ENCODE measurements at regions not wholly inside any gene's neighbourhood (a gene's known extent, or its start where the extent isn't known, plus 50 kb on each side); places are given as distances from the start of the nearest gene placed in this dataset.
"Not testable (repeated sequence)": the region's sequence is repeated elsewhere in the genome, so short reads cannot be mapped to it uniquely, and the experiment has no call there.

DNA sequence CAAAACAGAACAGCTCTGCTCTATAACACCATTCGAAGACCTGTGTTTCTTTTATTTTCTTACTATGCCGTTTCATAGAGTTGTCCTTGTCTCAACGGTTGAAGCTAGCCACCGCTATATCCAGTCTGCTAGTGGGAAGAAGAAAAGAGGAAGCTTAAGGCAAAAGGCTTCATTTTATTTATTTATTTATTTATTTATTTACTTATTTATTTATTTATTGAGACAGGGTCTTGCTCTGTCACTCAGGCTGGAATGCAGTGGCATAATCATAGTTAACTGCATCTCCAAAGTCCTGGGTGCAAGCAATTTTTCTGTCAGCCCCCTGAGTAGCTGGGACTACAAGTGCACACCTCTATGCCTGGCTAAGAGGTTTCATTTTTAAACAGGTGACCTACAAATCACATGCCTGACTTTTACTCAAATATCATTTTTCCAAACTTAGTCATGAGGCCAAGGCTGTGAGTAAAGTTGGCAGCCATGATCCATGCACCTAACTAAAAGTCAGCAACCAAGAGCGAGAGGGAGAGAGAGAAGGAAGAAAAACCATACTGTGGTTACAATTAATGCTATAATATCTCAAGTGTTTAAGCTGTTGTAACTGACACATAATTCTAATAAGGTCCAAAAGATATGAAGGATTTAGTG is 1305.3 kb upstream of the LRRTM3 start:
- no peak for DNase-seq (ENCODE audit: low spot score)

DNA sequence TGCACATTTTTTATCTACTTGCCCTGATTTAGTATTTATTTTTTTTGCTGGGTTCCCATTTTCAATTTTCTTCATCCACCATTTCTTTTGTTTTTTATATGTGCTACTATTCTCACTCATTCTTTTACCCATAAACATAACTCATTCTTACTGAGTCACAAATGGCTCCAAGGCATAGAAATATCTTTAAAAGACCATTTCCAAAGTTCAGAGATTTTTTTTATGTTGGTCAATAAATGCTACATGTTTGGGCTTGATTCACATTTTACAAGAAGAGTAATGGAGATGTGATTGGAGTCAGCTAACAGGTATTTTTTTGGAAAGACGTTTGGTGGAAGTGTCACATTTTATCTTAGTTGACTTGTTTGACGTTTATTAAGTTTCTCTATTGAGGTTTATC is 1303.2 kb upstream of the LRRTM3 start:
- DNase-seq (ENCODE audit: low spot score) = no peak

DNA sequence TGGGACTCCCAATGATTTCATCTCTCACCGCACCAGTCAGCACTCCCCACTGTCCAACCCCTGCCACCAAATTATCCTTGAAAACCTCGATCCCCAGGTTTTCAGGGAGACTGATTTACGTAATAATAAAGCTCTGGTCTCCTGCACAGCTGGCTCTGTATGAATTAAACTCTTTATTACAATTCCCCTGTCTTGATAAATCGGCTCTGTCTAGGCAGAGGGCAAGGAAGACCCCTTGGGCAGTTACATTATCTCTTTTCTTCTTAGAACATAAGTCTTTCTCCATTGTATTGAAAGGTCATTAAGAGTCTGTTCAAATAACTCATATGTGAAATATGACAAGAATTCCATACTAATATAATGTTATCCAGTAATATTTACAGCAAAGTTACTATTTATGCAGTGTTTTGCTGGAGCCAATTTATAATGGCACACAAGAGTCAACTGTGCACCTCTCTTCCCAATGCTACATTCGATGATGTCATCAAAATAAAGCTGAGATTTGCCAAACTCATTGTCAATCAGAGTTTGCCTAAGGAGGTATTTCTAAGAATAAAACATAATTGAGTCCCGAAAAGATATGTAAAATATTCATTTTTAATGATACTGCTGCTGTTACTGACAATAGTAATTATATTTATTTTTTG is 1297.2 kb upstream of the LRRTM3 start:
- DNase-seq (ENCODE audit: low spot score) = no peak

DNA sequence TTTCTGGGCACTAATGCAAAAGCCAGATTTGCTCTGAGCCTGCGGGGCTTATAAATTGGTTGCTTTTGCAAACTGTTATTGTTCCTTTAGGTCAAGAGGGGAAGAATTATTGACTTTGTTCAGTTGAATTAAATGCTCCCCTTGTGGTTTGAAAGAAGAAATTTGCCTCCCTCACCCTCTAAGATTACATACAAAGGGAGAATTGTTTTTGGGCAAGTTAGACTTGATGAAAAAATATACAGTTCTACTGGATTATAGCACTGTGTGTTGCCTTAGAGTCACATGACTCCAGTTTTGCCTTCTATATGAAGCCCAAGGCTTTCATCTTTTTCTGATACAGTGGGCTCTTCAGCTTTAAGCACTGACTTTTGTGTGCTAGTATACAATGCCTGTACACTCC is 1265.8 kb upstream of the LRRTM3 start:
- no peak for DNase-seq (ENCODE audit: low spot score)

DNA sequence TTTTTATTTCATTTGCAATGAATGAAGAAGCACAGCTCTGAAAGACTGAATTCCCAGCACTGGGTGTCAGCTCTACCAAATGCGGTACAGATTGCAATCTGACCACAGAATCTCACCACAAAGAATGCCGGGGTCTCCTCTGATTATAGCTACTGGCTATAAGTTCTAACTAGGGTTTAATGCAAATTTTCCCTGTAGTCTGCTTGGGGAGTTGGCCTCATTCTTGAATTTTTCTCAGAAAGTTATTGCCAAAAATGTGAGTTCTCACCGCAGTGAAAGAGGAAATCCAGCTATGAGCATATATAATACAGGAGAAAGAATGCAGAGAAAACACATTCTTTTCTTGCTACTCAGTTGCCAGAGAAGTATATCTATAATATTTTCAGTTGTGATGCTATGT is 1255.7 kb upstream of the LRRTM3 start:
- DNase-seq (ENCODE audit: low spot score) = peak; percentile 14

DNA sequence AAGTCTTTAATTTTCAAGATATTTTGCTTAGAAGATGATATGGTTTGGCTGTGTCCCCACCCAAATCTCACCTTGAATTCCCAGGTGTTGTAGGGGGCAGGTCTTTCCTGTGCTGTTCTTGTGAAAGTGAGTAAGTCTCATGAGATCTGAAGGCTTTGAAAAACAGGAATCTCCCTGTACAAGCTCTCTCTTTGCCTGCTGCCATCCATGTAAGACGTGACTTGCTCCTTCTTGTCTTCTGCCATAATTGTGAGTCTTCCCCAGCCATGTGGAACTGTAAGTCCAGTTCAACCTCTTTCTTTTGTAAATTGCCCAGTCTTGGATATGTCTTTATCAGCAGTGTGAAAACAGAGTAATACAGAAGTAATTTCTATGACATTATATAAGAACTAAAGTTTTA is 1255.2 kb upstream of the LRRTM3 start:
- not testable (repeated sequence) for DNase-seq (ENCODE audit: low spot score)

DNA sequence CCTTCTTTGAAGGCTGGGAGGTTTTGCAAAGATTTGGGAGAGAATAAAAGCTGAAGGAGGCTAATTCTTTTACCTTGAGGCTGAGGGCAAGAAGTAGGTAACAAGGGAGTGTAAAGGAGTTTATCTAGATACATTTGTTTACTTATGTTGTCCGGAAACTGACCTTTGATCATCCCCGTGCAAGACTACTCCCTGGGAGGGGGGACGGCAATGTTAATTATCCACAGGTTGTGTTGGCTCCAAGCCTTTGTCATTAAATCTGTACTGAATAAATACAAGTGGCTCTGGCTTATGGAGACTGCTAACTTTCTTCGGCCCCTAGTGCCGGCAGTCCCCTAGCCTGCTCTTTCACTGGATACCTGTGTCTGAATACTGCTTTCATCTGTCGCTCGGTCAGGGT is 1250.6 kb upstream of the LRRTM3 start:
- DNase-seq (ENCODE audit: low spot score) = no peak

DNA sequence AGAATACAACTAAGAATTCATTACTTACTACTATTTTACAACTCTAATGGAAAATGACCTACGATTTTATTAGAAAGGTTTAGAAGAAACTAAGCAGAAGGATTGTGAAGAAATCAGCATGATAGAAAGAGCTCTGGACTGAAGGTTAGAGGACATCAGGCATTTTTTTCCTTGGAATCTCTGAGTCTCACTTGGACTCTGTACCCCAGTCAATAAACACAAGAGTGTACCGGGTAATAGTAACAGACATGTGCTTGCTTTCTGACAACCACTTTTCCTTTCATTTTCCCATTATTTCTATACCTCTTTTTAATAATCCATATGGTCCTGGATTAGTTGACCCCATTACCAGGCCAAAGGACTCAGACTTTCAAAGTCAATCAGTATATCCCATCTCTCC is 1240.9 kb upstream of the LRRTM3 start:
- no peak for DNase-seq (ENCODE audit: low spot score)

DNA sequence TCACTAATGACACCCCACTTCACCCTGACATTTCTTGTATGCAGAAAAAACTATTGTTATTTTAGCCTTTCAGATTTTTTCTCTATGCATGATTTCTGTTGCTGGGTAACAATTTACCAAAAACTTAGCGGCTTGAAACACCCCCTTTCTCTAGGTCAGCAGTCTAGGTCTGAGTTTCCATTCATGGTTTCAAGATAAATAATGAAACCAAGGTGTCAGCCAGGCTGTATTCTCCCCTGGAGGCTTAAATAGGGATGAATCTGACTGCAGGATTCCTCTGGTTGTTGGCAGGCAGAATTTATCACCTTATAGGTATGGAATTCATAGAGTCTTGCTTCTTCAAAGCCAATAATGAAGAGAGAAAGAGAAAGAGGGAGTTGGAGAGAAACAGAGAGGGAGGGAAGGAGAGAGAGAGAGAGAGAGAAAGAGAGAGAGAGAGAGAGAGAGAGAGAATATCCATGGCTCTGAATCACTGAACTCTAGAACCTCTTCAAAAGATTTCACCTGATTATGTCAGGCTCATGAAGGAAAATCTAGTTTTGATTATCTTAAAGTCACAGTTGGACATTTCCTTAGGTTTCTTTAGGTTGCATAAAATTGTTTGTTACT is 1224.6 kb upstream of the LRRTM3 start:
- DNase-seq (ENCODE audit: low spot score) = no peak

DNA sequence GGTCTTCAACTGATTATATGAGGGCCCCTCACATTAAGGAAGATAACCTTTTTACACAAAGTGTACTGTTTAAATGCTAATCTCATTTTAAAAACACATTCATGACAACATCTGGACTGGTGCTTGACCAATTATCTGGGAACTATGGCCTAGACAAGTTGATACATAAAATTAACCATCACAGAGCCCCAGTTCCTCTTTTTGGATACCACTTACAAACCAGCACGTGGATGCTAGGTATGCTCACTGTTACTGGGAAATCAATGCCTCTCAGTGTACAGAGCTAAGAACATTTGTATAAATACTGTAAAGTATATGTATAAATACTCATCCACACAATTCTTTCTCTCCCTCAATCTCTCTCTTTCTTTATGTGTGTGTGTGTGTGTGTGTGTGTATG is 1217.8 kb upstream of the LRRTM3 start:
- no peak for DNase-seq (ENCODE audit: low spot score)

DNA sequence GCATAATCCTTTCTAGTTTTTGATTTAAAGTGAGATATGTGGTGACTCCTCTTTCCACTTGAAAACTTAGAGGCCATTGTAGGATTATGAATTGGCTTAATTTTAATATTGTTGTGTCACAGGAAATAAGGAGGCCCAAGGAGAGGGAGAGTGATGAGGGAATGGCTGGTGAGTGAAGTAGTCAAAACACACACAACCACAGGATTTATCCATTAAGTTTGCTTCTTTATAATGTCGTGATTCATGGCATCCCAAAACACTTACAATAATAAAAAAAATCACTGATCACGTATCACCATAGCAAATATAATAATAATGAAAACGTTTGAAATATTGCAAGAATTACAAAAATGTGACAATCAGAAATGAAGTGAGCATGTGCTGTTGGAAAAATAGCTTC is 1215.5 kb upstream of the LRRTM3 start:
- no peak for DNase-seq (ENCODE audit: low spot score)

DNA sequence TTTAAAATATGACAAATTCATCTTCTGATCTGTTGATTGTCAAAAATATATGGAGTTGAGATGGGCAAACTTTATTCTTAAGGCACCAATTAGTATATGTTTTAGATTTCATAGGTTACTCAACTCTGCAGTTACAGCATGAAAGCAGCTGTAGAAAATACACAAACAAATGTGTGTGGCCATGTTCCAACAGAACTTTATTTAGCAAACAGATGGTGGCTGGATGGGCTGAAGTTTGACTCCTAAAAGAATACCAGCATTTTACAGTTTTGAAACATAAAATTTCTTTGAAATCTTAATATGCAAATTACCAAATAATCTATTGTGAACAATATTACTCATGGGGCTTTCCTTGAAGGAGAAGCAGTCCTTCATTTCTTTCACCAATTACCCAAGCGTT is 1206.0 kb upstream of the LRRTM3 start:
- no peak for DNase-seq (ENCODE audit: low spot score)

DNA sequence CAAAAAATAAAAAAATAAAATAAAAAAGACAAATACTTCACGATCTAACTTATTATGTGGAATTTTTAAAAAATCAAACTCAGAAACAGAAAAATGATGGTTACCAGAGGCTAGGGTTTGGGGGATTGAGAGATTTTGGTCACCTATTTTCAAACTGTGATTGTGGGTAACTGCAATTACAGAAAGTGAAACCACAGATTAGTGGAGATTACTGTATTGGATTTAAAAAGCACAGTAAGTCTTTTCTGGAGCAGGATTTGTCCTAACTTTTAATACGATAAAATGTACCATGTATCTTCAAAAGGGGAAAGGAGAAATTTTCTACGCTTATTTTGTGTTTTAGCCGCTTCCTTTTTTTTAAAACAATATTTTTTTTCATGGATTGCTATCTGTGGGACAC is 1204.9 kb upstream of the LRRTM3 start:
- DNase-seq (ENCODE audit: low spot score) = no peak

DNA sequence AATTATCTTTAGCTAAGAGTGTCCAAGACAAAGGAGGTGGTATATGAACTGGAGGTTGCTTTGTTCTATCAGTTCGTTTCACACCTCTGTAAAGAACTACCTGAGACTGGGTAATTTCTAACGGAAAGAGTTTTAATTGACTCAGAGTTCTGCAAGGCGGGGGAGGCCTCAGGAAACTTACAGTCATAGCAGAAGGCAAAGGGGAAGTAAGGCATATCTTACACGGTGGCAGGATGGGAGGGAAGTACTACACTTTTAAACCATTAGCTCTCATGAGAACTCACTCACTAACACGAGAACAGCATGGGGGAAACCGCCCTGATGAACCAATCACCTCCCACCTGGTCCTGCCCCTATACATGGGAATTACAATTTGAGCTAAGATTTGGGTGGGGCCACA is 1202.3 kb upstream of the LRRTM3 start:
- no peak for DNase-seq (ENCODE audit: low spot score)

DNA sequence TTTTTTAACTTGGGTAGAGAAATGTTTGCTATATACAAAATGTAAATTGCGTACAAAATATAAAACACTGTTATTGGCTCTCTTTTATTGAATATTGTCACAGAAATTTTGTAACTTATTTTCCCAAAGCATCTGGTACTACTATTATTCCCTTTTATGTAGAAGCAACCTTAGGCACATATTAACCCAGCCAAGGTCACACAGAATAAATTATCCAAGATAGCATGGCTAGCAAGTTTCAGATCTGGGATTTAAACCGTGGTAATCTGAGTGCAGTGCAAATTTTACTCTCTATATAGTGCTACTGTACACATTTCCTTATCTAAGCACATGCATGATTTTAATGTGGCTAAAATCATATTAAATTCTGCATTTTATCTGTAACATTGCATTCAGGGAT is 1190.5 kb upstream of the LRRTM3 start:
- no peak for DNase-seq (ENCODE audit: low spot score)

DNA sequence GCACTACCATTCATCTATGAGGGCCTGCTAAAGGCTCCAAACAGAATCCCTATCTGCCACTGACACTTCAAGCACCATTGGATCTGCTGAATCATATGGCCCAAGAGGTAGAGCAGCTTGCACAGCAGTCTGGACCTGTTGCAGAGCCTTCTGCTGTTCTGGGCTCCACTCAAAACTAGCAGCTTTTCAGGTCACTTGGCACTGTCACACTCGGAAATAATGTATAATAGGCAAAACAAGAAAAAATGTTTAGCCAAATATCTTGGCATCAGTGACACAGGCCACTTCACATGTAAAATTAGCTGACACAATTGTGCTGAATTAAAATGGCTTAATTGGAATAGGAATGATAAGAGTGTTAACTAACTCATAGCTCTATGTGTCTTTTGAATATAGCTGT is 1182.9 kb upstream of the LRRTM3 start:
- no peak for DNase-seq (ENCODE audit: low spot score)

DNA sequence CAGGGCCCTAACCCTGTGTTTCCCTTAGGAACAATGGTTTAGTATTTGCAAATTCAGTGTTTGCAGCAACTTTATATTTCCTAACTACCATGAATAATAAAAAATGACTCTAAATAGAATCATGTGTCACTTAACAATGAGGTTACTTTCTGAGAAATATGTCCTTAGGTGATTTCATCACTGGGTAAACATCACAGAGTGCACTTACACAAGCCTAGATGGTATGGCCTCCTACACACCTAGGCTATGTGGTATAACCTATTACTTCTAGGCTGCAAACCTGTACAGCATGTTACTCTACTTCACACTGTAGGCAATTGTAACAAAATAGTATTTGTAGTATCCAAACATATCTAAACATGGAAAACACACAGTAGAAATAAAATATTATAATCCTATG is 1174.6 kb upstream of the LRRTM3 start:
- no peak for DNase-seq (ENCODE audit: low spot score)

DNA sequence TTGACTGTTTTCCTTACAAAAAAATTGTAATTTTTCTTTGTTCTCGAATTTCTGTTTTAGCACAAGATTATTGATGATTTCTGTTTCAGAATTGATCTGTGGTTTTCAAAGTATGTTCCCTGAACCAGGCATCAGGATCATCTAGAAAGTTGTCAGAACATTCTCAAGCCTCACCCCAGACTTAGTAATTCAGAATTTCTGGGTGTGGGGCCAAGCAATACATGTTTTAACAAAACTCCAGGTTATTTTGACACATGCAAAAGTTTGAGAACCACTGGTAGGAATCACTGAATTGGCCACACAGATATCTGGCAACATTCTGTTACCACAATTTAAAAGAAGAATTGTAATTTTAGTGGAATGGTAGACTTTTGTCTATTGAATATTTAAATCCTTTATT is 1173.9 kb upstream of the LRRTM3 start:
- no peak for DNase-seq (ENCODE audit: low spot score)

DNA sequence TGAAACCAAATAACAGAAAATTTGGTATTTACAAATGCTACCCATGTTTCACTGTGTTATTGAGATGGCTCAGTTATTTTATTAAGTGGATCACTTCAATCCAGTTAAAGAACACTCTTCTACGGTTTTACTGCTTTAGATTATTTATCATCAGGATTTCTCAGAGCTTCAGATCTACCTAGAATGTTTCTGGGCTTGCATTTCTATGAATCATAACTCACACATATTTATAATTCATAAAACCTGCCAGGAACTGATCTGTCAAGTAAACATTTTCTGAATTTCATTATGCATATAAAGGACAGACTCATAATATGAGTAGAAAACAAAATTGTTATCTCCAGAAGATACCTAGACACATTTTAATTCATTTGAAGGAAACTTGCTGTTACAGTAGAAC is 1172.3 kb upstream of the LRRTM3 start:
- DNase-seq (ENCODE audit: low spot score) = no peak

DNA sequence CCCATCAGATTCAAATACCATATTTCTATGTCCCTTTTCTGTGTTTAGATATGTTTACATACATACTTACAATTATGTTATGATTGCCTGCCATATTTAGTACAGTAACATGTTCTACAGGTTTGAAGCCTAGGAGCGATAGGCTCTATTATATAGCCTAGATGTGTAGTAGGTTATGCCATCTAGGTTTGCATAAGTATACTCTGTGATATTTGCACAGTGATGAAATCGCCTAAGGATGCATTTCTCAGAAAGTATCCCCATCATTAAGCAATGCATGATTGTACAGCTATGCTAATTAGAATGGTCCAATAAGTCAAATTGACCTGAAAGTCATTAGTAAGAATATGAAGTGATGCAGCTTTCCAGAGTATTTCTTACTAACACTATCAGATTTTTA is 1171.7 kb upstream of the LRRTM3 start:
- DNase-seq (ENCODE audit: low spot score) = no peak

DNA sequence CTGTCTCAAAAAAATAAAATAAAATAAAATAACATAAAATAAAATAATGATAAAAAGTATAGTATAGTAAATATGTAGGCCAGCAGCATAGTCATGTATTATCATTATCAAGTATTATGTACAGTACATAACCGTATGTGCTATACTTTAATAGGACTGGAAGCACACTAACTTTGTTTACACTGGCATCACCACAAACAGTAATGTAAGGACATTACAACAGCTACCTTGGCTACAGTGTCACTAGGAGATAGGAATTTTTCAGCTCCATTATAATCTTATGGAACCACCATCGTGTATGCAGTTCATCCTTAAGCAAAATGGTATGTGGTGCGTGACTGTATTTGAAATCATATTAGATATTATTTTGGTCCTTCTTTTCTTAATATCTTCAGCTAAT is 1163.5 kb upstream of the LRRTM3 start:
- DNase-seq (ENCODE audit: low spot score) = no peak

DNA sequence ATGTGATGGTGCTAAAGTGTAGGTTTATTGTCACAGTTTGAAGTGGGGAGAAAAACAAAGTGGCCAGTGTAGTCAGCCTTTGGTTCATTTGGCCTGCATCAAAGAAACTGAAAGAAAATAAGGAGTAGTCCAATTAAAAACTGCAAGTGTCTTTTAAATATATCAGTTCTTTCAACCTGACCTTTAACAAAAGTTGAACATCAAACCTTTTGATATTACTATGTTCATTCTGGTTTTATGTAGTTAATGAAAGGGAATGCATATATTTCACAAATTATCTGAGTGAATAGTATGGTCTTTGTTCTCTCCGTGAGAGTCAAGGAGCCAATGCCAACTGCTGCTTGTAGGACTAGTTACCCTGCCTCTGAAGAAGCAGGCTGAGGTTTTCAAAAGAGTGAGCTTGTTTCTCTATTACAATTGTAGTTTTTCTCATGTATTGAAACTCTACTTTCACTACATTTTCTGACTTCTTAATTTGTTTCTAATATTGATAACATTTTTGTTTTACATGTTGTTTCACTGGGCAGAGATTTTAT is 1160.8 kb upstream of the LRRTM3 start:
- no peak for DNase-seq (ENCODE audit: low spot score)

DNA sequence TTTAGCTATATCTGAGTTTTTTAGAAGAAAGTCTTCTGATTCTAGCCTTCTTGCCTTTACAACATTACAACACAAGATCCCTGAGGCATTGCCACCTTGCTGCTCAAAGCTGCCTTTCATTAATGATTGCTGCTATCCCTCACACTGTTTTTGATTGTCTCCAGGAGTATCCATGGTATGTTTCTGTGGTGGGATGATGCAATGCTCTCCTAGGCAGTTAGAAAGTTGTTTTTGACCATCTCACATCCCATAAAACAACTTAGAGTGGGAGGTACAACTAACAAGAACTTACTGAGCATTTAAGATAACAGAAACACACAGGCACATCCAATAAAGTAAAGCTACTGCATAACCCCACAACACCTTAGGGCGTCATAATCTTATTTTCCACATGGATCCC is 1156.0 kb upstream of the LRRTM3 start:
- no peak for DNase-seq (ENCODE audit: low spot score)

Data from A172 (cell line).